Caki2 (cell line): ENCODE measurements at regions not wholly inside any gene's neighbourhood (a gene's known extent, or its start where the extent isn't known, plus 50 kb on each side); places are given as distances from the start of the nearest gene placed in this dataset.

Experiments used
- DNase-seq: peaks from one replicate; pipeline ENCODE4 v3.0.0-alpha.2; 2015; ENCODE audit warnings: low read depth
- in situ Hi-C: cut with HindIII; loops from 2 replicates; pipeline ENCODE4 v1.10.0; 2016; ENCODE audit warnings: low sequenced_read_pairs, low pct_unique_long_range_greater_than_20kb, mixed read lengths

DNA sequence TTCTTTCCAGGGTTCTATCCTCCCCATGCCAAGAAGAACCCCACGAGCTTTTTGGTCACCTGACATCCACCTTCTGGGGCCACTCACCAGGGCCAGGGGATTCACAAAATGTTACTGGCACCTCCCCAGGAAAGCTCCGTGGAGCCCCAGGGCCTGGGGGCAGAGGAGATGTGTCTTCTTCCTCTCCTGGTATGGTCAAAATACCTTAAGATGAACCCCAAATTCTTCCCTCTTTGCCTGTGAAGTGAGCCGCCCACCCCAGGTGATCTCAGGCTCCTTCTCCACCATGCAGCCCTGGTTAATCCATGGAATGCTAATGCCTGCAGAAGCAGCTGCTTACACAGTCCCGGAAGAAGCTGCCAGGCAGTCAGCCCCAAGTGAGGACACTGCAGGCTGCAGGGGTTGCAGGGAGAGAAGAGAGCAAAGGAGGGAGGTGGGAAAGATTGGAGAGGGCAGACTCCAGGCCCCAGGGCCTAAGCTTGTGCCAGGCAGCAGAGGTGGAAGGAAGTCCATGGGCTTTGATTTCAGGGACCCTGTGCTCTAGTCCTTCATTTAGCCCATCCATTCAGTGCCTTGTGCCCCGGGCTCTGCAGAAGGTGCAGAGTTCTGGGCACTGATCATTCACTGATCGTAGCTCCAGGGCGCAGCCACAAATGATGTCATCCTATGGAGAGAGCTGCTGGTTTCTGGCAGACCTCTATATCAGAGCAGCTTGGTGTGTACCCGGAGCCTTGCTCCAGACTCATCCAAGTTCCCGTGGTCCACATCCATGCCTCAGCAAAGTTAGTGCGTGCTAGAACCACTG is 127.9 kb upstream of the NECTIN1 start:
- DNase-seq: no peak
- in situ Hi-C loops: no loop called here

DNA sequence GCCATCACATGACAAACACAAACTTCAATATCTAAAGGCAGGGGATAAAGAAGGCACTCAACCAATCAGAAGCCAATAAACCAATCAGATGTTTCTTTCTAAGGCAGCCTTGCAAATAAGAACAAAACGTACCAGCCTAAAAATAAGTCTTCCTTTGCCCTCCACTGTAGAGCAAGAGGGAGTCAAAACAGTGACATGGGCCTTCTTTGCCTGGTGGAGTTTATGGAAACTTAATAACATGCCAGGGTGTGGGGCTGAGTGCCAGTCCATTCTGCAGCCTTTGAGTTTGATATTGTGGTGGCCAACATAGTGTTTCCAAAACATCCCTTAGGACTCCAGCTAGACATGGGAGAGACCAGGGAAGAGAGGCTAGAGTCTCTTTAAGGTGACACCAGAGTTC is 126.1 kb upstream of the NECTIN1 start:
- DNase-seq: no peak
- in situ Hi-C loops: no loop called here

DNA sequence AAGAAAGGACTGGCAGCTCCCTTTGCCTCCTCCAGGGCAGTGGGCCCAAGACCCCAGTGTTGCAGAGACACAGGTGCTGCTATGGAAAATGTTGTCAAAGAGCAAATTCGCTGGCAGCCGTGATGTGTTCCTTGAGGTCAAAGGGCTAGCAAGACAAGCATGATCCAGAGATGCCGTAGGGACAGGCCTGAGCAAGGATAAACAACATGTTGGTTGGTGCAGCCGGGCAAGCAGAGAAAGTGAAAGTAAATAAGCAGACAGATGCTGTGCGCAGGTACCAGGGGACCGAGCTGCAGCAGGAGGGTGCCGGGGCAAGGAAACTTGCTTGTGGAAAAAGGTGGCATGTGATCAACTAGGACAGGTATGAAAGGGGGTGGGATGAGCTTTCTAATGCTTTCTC is 125.5 kb upstream of the NECTIN1 start:
- no peak for DNase-seq
- in situ Hi-C loops: no loop called here

DNA sequence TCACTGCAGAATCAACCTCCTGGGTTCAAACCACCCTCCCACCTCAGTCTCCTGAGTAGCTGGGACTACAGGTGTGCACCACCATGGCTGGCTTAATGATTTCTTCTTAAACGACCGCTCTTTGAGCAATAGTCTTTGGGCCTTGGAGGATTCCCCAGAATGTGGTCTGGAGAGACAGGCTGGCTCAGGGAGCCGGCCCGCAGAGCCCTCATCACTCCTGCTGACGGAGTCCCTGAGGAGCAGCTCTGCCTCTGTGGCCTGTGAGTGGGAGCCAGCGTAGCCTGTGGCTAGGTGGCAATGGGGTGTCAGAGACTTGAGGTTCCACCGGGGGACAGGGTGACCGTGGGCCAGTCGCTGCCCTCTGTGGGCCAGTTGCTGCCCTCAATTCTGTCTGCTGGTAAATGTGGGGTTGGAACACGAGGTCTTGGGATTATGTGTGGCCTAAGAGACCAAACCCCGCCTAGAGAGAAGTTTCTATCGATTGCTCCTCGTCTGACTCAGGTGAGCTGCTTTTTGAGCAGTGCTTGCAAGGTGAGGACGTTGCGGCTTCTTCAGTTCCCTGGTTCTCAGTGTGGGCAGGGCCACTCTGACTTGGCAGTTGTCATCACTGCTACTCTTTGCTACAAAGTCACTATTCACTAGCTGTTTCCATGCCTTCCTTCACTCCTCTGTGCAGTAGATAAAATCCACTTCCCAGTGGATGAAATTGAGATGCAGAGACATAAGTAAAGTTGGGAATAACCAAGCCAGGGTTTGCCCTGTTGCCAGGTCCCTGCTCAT is 124.8 kb upstream of the NECTIN1 start:
- in situ Hi-C loops: no loop called here

DNA sequence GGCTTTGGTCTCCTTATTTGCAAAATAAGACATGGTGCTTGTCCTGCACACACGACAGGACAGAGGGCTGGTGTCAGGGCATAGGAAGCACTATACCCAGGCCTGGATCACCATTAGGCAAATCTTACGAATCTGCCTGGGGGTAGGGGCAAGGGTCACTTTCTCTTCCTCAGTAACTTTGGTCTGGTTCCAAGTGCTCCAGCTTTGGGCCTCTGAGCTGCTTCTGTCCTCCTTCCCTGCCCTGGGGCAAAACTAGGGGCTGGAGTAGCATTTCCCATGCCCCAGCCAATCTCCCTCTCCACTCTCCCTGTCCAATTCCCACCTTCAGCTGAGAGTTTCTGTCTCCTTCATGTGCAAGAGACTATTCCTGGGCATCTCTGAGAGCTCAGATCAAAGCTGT is 123.7 kb upstream of the NECTIN1 start:
- in situ Hi-C loops: no loop called here
- DNase-seq: no peak

More for the DNA sequence above, 124.8 kb upstream of the NECTIN1 start:
- DNase-seq: no peak

DNA sequence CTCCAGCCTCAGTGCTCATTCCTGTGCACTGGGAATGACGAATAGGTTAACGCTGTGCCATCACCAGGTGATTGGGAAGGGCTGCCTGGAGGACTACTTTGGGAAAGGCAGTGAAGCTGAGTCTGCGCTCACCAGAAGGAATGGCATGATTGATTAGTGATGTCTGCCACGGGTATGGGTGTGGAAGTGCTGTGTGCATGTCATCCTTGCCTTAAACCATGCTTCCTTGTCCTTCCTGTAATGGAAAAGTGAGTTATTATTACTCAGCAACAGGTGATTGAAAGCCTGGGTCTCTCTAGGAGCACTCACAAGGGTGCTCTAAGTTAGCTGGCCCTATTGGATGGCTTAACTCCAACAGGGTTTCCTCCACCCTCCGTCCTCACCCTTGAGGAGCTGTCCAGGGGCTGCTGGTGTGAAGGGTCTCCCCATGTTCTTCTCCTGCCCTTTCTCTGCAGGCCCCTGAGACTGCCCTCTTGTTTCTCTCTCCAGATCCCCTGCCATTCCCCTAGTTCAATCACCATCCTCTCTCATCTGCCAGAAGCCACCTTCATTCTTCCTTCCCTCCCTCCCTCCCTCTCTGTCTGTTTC is 121.9 kb upstream of the NECTIN1 start:
- no peak for DNase-seq
- in situ Hi-C loops: no loop called here

DNA sequence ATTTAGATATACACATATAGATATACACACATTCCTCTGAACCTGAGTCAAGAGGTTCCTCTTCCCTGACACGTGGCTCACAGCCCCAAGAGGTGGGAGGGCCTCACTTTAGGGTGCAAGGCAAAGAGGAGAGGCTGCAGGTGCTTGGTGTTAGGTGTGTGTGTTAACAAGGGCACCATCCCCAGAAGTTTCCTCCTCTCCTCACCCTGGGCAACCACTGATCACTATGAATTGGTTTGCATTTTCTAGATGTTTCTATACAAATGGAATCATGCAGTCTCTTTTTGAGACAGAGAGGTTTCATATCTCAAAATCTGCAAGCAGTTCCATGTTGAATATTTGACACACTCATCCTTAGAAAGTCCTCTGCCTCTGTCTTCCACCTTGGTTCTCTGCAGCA is 120.9 kb upstream of the NECTIN1 start:
- in situ Hi-C loops: no loop called here
- DNase-seq: no peak

DNA sequence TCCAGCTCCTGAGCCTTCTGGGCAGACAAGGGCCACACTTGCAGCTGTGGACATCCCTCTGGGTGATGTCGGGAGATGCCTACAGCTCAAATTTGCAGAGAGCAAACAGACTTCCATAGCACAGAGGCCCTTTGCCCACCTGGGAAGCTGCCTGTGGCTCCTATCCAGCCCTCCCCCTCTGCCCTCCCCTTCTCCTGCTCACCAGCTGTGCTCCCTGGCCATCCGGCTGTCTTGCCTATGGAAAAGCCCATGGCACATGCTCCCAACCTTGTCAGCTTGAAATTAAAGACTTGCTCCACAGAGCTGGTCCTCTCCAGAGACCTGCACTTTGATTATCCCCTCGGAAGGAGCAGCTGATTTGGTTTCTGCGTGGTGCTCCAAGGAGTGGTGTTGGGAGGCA is 118.9 kb upstream of the NECTIN1 start:
- in situ Hi-C loops: no loop called here
- no peak for DNase-seq

DNA sequence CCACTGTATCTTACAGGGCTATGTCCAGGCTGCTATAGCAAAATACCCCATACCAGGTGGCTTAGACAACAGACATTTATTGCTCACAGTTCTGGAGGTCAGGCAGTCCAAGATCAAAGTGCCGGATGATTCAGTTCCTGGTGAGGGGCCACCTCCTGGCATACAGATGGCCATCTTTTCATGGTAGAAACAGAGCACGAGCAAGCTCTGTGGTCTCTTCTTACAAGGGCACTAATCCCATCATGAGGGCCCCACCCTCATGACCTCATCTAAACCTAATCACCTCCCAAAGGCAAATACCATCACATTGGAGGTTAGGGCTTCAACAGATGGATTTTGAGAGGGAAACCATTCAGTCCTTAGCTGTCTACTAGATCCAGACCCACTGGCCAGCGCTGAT is 117.4 kb upstream of the NECTIN1 start:
- DNase-seq: no peak
- in situ Hi-C loops: no loop called here

DNA sequence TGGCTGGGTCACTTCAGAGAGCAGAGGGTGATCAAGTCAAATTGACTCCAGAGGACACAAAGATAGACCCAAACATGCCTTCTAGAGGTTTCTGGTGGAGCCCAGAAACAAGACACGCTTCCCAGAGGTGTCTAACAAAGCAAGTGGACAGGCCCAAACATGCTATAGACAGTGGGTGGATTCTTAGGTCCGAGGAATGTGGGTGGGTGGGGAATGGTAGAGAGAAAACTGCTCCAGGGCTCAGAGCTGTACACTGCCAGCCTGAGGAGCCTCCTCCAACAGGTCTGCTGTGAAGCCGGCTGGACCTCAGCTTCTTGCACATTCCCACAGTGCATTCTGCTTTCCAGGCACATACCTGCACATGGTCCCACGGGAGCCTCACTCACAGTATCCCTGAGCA is 116.8 kb upstream of the NECTIN1 start:
- no peak for DNase-seq
- in situ Hi-C loops: no loop called here

DNA sequence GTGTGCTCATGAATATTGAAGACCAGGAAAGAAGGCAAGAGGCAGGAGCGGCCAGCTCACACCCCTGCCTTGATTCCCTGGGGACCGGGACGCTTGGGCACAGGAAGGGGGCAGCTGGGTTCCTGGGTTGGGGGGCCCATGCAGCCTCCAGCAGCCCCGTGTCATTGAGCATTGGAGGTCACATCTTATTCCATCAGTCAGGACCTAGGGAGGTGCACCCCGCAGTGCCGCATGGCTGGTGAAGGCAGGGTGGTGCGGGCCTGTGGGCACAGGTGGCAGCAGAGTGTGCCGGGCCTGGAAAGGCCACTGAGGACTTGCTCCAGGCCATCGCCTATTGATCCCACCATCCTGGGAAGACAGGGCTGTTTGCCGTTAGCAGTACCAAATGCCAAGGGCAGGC is 116.3 kb upstream of the NECTIN1 start:
- in situ Hi-C loops: no loop called here
- no peak for DNase-seq

DNA sequence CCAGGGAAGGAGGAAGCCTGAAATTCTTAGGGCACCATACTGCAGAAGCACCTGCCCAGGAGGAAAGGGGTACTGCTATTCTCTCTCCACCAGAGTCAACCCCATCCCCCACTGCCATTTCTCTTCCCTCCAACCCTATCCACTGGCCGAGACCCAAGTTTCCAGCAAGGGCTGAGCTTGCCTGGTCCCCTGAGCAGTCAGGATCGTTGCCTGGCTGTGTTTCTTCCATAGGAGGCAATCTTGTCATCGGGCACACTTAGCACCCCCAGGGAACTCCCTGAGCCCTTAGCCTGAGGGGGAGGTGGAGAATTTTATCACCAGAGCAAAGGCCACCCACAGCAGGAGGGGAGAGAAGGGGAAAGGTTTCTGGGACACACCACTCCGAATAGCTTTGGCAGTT is 115.8 kb upstream of the NECTIN1 start:
- in situ Hi-C loops: no loop called here
- DNase-seq: no peak

DNA sequence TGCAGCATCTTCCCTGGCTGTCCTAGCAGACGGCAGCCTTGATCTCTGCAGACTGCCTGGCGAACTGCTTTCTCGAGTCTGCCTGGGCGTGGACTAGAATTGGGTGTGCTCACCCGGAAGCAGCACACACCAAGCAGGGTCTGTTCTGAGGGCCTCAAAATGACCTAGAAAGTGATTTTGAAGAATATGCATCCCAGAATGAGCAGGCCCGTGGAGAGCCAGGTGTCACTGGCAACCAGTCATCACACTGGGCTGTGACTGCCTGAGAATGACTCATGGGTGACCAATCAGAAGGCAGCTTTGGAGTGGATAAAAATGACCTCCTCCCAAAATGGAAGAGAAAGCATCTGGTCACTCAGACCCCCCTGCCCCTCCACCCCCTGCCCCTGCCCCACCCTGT is 114.9 kb upstream of the NECTIN1 start:
- no peak for DNase-seq
- in situ Hi-C loops: no loop called here

DNA sequence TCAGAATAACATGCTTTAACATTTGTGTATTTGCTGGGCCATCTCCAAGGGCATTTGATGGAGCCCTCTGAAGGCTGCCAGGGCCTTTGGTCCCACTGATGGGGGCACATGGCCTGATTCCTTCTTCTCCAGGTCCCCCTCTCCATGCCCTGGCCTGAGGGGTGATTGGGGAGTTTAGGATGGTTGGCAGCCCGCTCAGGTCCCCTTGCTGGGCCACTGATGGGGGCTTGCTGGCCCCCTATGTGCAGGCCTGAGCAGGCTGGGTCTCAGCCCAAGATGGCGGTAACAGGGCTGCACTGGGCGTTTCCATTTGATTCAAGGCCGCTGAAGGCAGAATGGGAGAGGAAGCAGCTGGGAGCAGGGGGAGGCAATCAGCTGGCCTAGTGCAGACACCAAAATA is 113.7 kb upstream of the NECTIN1 start:
- in situ Hi-C loops: no loop called here
- DNase-seq: no peak

DNA sequence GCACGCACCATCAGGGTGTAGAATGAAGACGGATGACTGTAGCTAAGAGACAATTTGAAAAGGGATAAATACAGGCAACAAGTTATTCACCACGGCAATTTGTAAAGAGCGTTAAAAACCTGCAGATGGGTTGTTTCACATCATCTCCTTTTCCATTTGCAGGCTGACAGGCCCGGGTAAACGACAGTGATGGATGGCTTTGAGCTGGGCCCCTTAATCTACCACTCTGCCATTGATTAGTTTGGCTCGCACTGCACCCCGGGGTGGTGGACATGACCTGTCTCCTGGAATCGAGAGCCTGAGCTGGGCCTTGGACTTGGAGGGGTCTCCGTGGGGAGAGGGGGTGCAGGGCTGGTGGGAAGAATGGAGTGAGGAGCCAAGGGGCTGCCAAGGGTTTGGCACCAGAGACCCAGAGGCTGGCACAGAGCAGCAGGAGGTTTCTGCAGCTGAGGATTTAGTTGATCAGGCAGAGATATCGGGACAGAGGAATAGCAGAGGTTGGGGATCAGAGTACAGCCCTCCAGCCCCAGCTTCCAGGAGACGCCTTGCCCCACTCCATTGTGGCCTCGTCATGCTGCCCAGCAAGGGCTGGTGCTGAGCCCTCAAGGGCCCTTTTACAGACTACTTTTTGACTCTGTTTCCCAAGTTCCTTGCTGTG is 110.6 kb upstream of the NECTIN1 start:
- DNase-seq: no peak
- in situ Hi-C loops: no loop called here

DNA sequence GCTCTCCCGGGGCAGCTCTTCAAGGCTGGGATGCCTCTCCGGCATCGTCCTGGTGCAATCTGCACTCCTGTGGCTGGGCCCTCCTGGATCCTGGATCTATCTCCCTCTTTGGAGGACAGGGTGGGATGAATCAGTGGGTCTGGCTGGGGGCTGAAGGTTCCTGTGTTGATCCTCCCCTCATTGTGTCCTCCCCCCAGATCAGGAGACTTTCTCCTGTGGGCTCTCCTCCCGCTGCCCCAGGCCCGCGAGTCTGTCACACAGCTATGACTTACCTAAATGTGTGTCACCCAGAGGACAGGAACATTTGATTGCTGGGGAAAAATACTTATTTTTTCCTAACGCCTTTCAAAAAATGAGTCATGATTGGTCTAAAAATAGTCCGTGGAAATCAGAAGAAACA is 106.8 kb upstream of the NECTIN1 start:
- DNase-seq: no peak
- in situ Hi-C loops: no loop called here

DNA sequence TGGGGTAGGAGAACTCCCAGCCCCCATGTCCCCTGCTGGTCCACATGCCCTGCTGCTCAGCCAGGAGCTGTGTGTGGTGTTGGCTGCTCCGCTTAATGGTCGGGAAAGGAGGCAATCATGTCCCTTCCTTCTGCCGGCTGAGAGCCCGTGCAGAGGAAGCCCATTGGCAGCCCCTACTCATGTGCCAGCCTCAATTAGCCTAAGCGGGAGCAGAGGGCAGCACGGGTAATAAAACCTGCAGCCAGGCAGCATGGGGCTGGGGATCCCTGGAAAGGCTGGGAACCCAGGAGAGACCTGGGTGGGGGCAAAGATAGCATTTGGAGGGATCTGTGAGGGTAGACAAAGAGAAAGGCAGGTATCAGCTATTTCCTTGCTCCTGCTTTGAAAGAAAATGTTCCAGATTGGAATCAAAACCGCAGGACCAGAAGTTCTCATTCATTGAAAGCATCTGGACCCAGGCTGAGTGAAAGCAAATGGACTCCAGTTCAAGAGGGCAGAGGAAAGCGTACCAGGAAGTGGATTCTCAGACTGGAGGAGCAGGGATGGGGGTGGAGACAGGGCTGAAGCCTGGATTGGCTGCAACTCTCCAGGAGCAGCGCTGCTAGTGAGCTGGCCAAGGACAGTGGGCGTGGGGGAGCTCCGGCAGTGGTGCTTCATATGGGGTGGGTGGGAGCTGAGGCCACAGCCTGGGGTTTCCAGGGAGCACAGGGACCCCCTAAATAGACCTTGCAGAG is 103.4 kb upstream of the NECTIN1 start:
- DNase-seq: no peak
- in situ Hi-C loops: no loop called here

DNA sequence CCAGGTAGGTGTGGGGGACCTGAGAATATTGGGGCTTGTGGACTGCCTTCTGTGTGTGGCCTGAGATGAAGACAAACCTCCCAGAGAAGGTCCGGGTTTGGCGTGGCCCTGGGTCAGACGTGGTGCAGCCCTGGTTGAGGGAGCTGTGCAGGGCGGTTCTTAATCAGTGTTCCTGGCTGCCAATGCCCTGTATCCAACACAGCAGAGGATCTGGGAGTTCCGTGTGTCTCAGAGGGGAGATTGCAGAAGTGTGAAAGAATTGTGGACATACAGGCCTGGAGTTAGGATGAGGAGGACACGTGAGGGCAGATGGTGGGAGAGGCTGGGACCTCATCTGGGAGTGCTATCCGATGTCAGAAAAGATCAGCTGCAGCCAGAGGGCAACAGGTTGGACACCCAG is 102.0 kb upstream of the NECTIN1 start:
- no peak for DNase-seq
- in situ Hi-C loops: no loop called here
